GM12892 (cell line): ENCODE measurements at regions not wholly inside any gene's neighbourhood (a gene's known extent, or its start where the extent isn't known, plus 50 kb on each side); places are given as distances from the start of the nearest gene placed in this dataset.

Experiments used
- POLR2A ChIP-seq: IDR thresholded peaks from 2 replicates; pipeline ENCODE4 v1.6.1; 2011; ENCODE audit warnings: low read depth, low read length, control low read depth
- POLR2AphosphoS5 ChIP-seq: IDR thresholded peaks from 2 replicates; pipeline ENCODE4 v1.6.1; 2011; ENCODE audit warnings: low read depth, low read length, control low read depth
- TAF1 ChIP-seq: IDR thresholded peaks from 2 replicates; pipeline ENCODE4 v1.6.1; 2011; ENCODE audit warnings: low read depth, mild to moderate bottlenecking, control low read depth, low read length, borderline replicate concordance

DNA sequence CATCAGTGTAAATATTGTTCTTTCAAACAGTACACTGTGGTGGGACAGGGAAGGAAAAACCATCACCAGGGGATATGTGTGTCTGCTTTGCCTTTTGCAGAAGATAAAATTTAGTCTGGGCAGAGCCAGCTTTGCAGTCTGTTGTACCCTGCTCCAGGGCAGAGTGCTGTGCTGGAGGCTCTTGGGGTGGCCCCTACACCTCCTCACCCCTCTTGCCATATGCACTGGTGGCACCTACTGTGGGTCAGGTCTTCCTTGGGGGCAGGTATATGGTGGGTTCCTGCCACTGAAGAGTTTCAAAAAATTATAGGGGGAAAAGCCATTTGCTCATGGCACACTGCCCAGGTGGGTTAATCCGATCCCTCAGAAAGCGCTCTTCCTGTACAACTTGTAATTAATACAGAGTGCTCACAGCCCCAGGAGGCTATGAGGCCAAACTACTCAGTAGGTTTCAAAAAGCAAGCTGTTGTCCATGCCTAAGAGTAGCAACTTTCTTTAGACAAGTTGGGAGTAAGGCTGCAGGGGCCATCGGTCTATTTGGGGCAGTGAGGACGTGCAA lies 112.7 kb upstream of the BMPER start:
- TF ChIP-seq POLR2A (no peak), POLR2AphosphoS5 (no peak), TAF1 (no peak)
